Transverse colon (tissue), 4 donors: ENCODE measurements at regions not wholly inside any gene's neighbourhood (a gene's known extent, or its start where the extent isn't known, plus 50 kb on each side); places are given as distances from the start of the nearest gene placed in this dataset.
"Not testable (repeated sequence)": the region's sequence is repeated elsewhere in the genome, so short reads cannot be mapped to it uniquely, and the experiment has no call there.

Source experiments
- CTCF ChIP-seq, 5 experiments: fragments of 200-600 bp in 3 of 5; fragments of 450-650 bp in 2 of 5; sonication (generic) in 3 of 5; IDR thresholded peaks; 1 replicate in 2 of 5; 2 replicates in 3 of 5; pipeline ENCODE4 v1.5.1; 2016 to 2017; ENCODE audit warnings: antibody characterized with exemption in 5 of 5, inconsistent platforms in 3 of 5, mild to moderate bottlenecking in 2 of 5, moderate library complexity in 1 of 5
- EP300 ChIP-seq: sonication (generic); formaldehyde crosslinking; IDR thresholded peaks from one replicate; pipeline ENCODE4 v1.6.1; 2017; ENCODE audit warnings: antibody characterized with exemption, low read depth
- POLR2AphosphoS5 ChIP-seq, 3 donors: sonication (generic); formaldehyde crosslinking; IDR thresholded peaks; one replicate each; pipeline ENCODE4 v1.6.1; 2016; ENCODE audit warnings: antibody characterized with exemption in 3 of 3

DNA sequence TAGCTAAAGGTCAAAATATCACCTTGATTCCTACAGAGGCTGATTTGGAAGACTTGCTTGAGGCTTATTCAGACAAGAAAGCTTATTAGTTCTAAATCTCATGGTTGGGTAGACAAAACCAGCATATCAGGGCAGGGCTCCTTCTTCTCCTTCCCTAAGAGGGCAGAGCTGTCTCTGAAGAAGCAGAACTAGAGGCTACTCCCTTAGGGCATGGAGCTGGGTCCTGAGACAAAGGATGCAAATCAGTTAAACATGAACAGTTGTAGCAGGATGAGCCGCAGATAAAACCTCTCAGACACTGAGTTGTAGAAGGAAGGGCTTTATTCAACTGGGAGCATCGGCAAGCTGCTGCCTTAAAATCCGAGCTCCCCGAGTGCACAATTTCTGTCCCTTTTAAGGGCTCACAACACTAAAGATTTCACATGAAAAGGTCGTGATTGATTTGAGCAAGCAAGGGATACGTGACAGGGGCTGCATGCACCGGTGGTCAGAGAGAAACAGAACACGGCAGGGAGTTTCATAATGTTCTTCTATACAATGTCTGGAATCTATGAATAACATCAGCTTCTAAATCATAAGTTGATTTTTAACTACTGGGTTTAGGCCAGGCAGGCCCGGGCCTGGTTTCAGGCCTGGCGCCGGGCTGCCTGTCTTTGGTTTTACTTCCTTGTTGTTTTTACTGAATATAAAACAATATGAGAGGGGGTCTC is 508.2 kb downstream of the DOK5 start:
- TF ChIP-seq CTCF (IDR thresholded peaks at IDR 0.05); EP300; POLR2AphosphoS5 (IDR thresholded peaks at IDR 0.05): not testable (repeated sequence)
